ENCODE measurements at regions not wholly inside any gene's neighbourhood (a gene's known extent, or its start where the extent isn't known, plus 50 kb on each side); places are given as distances from the start of the nearest gene placed in this dataset.
"Not testable (repeated sequence)": the region's sequence is repeated elsewhere in the genome, so short reads cannot be mapped to it uniquely, and the experiment has no call there.

- TF ChIP-seq POLR2A (IDR thresholded peaks at IDR 0.05) (no peak), CTCF (IDR thresholded peaks at IDR 0.05) (no peak)
- no peaks in the 10 kb centered on the region for H3K9me3 ChIP-seq
- WGBS, 2 donors, result 86 to 93% methylated on average over 4 to 5 of the region's 10 CpGs
- no peaks in the 10 kb centered on the region for H3K36me3 ChIP-seq
- H3K27me3 ChIP-seq, result no peaks in the 10 kb centered on the region
- intact Hi-C loops (cut with DNase I), result no loop called here
- no peaks in the 10 kb centered on the region for H3K4me1 ChIP-seq
- DNase-seq, result no peak
- no peak overlapping the region for H3K4me3 ChIP-seq
- H3K27ac ChIP-seq, result no peak overlapping the region
Measured at GRCh38 chr9:65435464-65435863, 150.5 kb upstream of the FOXD4L5 start.

- Histone ChIP-seq H3K4me3 (no peak overlapping the region), H3K36me3 (no peaks in the 10 kb centered on the region), H3K4me1 (no peaks in the 10 kb centered on the region), H3K27ac (no peak overlapping the region), H3K27me3 (no peaks in the 10 kb centered on the region), H3K9me3 (peaks cover 0 to 4% (median 0%) of the 10 kb centered on the region in 3 donors)
- WGBS, 2 donors, result 85 to 86% methylated on average over 6 of the region's 6 CpGs
- intact Hi-C loops (cut with DNase I), result no loop called here
- TF ChIP-seq CTCF (IDR thresholded peaks at IDR 0.05) (no peak), POLR2A (IDR thresholded peaks at IDR 0.05) (no peak)
- DNase-seq, result no peak
Measured at GRCh38 chr9:65432722-65433323, 147.8 kb upstream of the FOXD4L5 start.

- Histone ChIP-seq H3K27me3 (no peaks in the 10 kb centered on the region), H3K9me3 (peaks cover 0 to 4% (median 0%) of the 10 kb centered on the region in 3 donors), H3K36me3 (no peaks in the 10 kb centered on the region), H3K4me3 (no peak overlapping the region), H3K4me1 (no peaks in the 10 kb centered on the region), H3K27ac (no peak overlapping the region)
- WGBS, 2 donors, result 73 to 92% methylated on average over 2 of the region's 2 CpGs
- TF ChIP-seq CTCF (IDR thresholded peaks at IDR 0.05), result no peak
- no peak for TF ChIP-seq POLR2A (IDR thresholded peaks at IDR 0.05)
- intact Hi-C loops (cut with DNase I), result no loop called here
- DNase-seq, result no peak
Measured at GRCh38 chr9:65432051-65432450, 147.0 kb upstream of the FOXD4L5 start.

GRCh38 chr9:65430221-65430620 is 145.2 kb upstream of the FOXD4L5 start:
- intact Hi-C loops (cut with DNase I), result no loop called here
- Histone ChIP-seq H3K27ac (no peak overlapping the region), H3K4me1 (no peaks in the 10 kb centered on the region), H3K4me3 (no peak overlapping the region), H3K9me3 (peaks cover 0 to 15% (median 0%) of the 10 kb centered on the region in 3 donors), H3K36me3 (no peaks in the 10 kb centered on the region), H3K27me3 (no peaks in the 10 kb centered on the region)
- no CpG with 5 or more reads among the region's 7 CpGs for WGBS, 2 donors
- no peak for DNase-seq
- TF ChIP-seq CTCF (IDR thresholded peaks at IDR 0.05), result no peak
- no peak for TF ChIP-seq POLR2A (IDR thresholded peaks at IDR 0.05)

- DNase-seq; intact Hi-C loops (cut with DNase I); H3K4me1 ChIP-seq; H3K36me3 ChIP-seq; H3K27ac ChIP-seq; H3K4me3 ChIP-seq; H3K27me3 ChIP-seq: not testable (repeated sequence)
- WGBS, 2 donors, result 60 to 100% methylated on average over 1 of the region's 4 CpGs
- H3K9me3 ChIP-seq, result peaks cover 0 to 15% (median 0%) of the 10 kb centered on the region in 3 donors
Measured at GRCh38 chr9:65427361-65427760, 142.4 kb upstream of the FOXD4L5 start.

- H3K27ac ChIP-seq; H3K27me3 ChIP-seq; H3K4me3 ChIP-seq; DNase-seq; intact Hi-C loops (cut with DNase I); H3K36me3 ChIP-seq; H3K4me1 ChIP-seq: not testable (repeated sequence)
- 80 to 96% methylated on average over 1 to 5 of the region's 10 CpGs for WGBS, 2 donors
- peaks cover 0 to 15% (median 0%) of the 10 kb centered on the region in 3 donors for H3K9me3 ChIP-seq
Measured at GRCh38 chr9:65426813-65427212, 141.8 kb upstream of the FOXD4L5 start.

Measured in esophagus squamous epithelium (tissue), 5 donors.